Nephron (organoid): ENCODE measurements at regions not wholly inside any gene's neighbourhood (a gene's known extent, or its start where the extent isn't known, plus 50 kb on each side); places are given as distances from the start of the nearest gene placed in this dataset.

Source experiments
- H3K27ac Mint-ChIP-seq, 3 experiments: 2 replicates each; pipeline ENCODE4 v1.8.0; 2020; ENCODE audit warnings: mixed read lengths in 3 of 3, mild to moderate bottlenecking in 2 of 3, moderate library complexity in 1 of 3
- H3K27me3 Mint-ChIP-seq: 2 replicates; pipeline ENCODE4 v1.8.0; 2021; ENCODE audit warnings: low read depth, mild to moderate bottlenecking, moderate library complexity, mixed read lengths
- H3K36me3 Mint-ChIP-seq: 2 replicates; pipeline ENCODE4 v1.8.0; 2020; ENCODE audit warnings: low read depth, mixed read lengths
- H3K4me1 Mint-ChIP-seq: 2 replicates; pipeline ENCODE4 v1.8.0; 2020; ENCODE audit warnings: mixed read lengths
- H3K4me3 Mint-ChIP-seq, 3 experiments: 2 replicates each; pipeline ENCODE4 v1.8.0; 2020; ENCODE audit warnings: mild to moderate bottlenecking in 3 of 3, mixed read lengths in 3 of 3, moderate library complexity in 2 of 3
- H3K9me3 Mint-ChIP-seq: 2 replicates; pipeline ENCODE4 v1.8.0; 2020; ENCODE audit warnings: mixed read lengths
- CTCF ChIP-seq, 3 experiments: fragments of 200-600 bp; sonication (generic); IDR thresholded peaks; one replicate each; pipeline ENCODE4 v1.5.0; 2021; ENCODE audit warnings: antibody characterized with exemption in 3 of 3; ENCODE audit not compliant: unreplicated experiment in 3 of 3

GRCh38 chr13:84230568-84230967 lies 348.3 kb upstream of the SLITRK1 start:
- no peak for TF ChIP-seq CTCF (IDR thresholded peaks at IDR 0.05; ENCODE audit: unreplicated experiment in 3 of 3)
- H3K36me3 Mint-ChIP-seq, result no peaks in the 10 kb centered on the region
- no peak overlapping the region for H3K27ac Mint-ChIP-seq
- H3K4me1 Mint-ChIP-seq, result no peaks in the 10 kb centered on the region
- H3K9me3 Mint-ChIP-seq, result no peaks in the 10 kb centered on the region
- no peak overlapping the region for H3K4me3 Mint-ChIP-seq
- H3K27me3 Mint-ChIP-seq, result no peaks in the 10 kb centered on the region

- Mint-ChIP-seq H3K27me3 (no peaks in the 10 kb centered on the region), H3K4me1 (peaks cover 13% of the 10 kb centered on the region), H3K4me3 (no peak overlapping the region), H3K9me3 (no peaks in the 10 kb centered on the region), H3K36me3 (no peaks in the 10 kb centered on the region), H3K27ac (no peak overlapping the region)
- no peak for TF ChIP-seq CTCF (IDR thresholded peaks at IDR 0.05; ENCODE audit: unreplicated experiment in 3 of 3)
Measured at GRCh38 chr13:84211048-84211447, 328.8 kb upstream of the SLITRK1 start.

GRCh38 chr13:84208246-84208910 lies 326.1 kb upstream of the SLITRK1 start:
- Mint-ChIP-seq H3K27me3 (no peaks in the 10 kb centered on the region), H3K4me1 (peaks cover 13% of the 10 kb centered on the region), H3K9me3 (no peaks in the 10 kb centered on the region), H3K4me3 (no peak overlapping the region), H3K27ac (peak overlapping the region in 2 of 3 experiments; percentile 52 to 59), H3K36me3 (no peaks in the 10 kb centered on the region)
- no peak for TF ChIP-seq CTCF (IDR thresholded peaks at IDR 0.05; ENCODE audit: unreplicated experiment in 3 of 3)

GRCh38 chr13:84207509-84207908 lies 325.2 kb upstream of the SLITRK1 start:
- no peak for TF ChIP-seq CTCF (IDR thresholded peaks at IDR 0.05; ENCODE audit: unreplicated experiment in 3 of 3)
- no peak overlapping the region for H3K27ac Mint-ChIP-seq
- no peak overlapping the region for H3K4me3 Mint-ChIP-seq
- H3K4me1 Mint-ChIP-seq, result peaks cover 13% of the 10 kb centered on the region
- no peaks in the 10 kb centered on the region for H3K9me3 Mint-ChIP-seq
- H3K36me3 Mint-ChIP-seq, result no peaks in the 10 kb centered on the region
- H3K27me3 Mint-ChIP-seq, result no peaks in the 10 kb centered on the region

GRCh38 chr13:84200971-84201370 lies 318.7 kb upstream of the SLITRK1 start:
- Mint-ChIP-seq H3K9me3 (no peaks in the 10 kb centered on the region), H3K27me3 (no peaks in the 10 kb centered on the region), H3K36me3 (no peaks in the 10 kb centered on the region), H3K27ac (no peak overlapping the region), H3K4me3 (no peak overlapping the region), H3K4me1 (no peaks in the 10 kb centered on the region)
- no peak for TF ChIP-seq CTCF (IDR thresholded peaks at IDR 0.05; ENCODE audit: unreplicated experiment in 3 of 3)

GRCh38 chr13:84192125-84192524 lies 309.9 kb upstream of the SLITRK1 start:
- no peaks in the 10 kb centered on the region for H3K27me3 Mint-ChIP-seq
- no peaks in the 10 kb centered on the region for H3K4me1 Mint-ChIP-seq
- H3K4me3 Mint-ChIP-seq, result no peak overlapping the region
- no peaks in the 10 kb centered on the region for H3K36me3 Mint-ChIP-seq
- no peak overlapping the region for H3K27ac Mint-ChIP-seq
- no peak for TF ChIP-seq CTCF (IDR thresholded peaks at IDR 0.05; ENCODE audit: unreplicated experiment in 3 of 3)
- H3K9me3 Mint-ChIP-seq, result no peaks in the 10 kb centered on the region
